H9 (cell line): ENCODE measurements at regions not wholly inside any gene's neighbourhood (a gene's known extent, or its start where the extent isn't known, plus 50 kb on each side); places are given as distances from the start of the nearest gene placed in this dataset.

Source experiments
- DNase-seq: peaks from one replicate; pipeline ENCODE4 v3.0.0-alpha.2; 2017
- H2AFZ ChIP-seq: one replicate; pipeline ENCODE4 v1.6.1; 2013; ENCODE audit warnings: mild to moderate bottlenecking, low read length, control low read depth, moderate library complexity
- H2AK5ac ChIP-seq: 2 replicates; pipeline ENCODE4 v1.6.1; 2013; ENCODE audit warnings: low read length, control low read depth, mixed read lengths; ENCODE audit not compliant: insufficient read length
- H2BK120ac ChIP-seq: one replicate; pipeline ENCODE4 v1.6.1; 2013; ENCODE audit warnings: low read depth, mild to moderate bottlenecking, low read length, control low read depth, inconsistent platforms; ENCODE audit not compliant: poor library complexity, severe bottlenecking
- H2BK12ac ChIP-seq: 2 replicates; pipeline ENCODE4 v1.6.1; 2013; ENCODE audit warnings: low read length, control low read depth, mixed read lengths, low read depth; ENCODE audit not compliant: insufficient read length
- H2BK15ac ChIP-seq: 2 replicates; pipeline ENCODE4 v1.6.1; 2013; ENCODE audit warnings: low read depth, low read length, control low read depth
- H2BK20ac ChIP-seq: one replicate; pipeline ENCODE4 v1.6.1; 2013; ENCODE audit warnings: low read depth, mild to moderate bottlenecking, low read length, control low read depth, inconsistent platforms; ENCODE audit not compliant: poor library complexity, severe bottlenecking
- H2BK5ac ChIP-seq: 2 replicates; pipeline ENCODE4 v1.6.1; 2013; ENCODE audit warnings: low read length, control low read depth, mixed read lengths; ENCODE audit not compliant: insufficient read length
- H3K14ac ChIP-seq: 2 replicates; pipeline ENCODE4 v1.6.1; 2013; ENCODE audit warnings: low read length, control low read depth; ENCODE audit not compliant: insufficient read depth
- H3K18ac ChIP-seq: 2 replicates; pipeline ENCODE4 v1.6.1; 2013; ENCODE audit warnings: low read depth, mild to moderate bottlenecking, mixed read lengths, low read length, control low read depth; ENCODE audit not compliant: insufficient read length
- H3K23ac ChIP-seq: 2 replicates; pipeline ENCODE4 v1.6.1; 2013; ENCODE audit warnings: low read length, control low read depth, mixed read lengths, low read depth; ENCODE audit not compliant: insufficient read length
- H3K23me2 ChIP-seq: 2 replicates; pipeline ENCODE4 v1.6.1; 2013; ENCODE audit warnings: low read depth, mild to moderate bottlenecking, mixed read lengths, low read length, control low read depth; ENCODE audit not compliant: insufficient read length, poor library complexity, severe bottlenecking
- H3K27ac ChIP-seq: 2 replicates; pipeline ENCODE4 v1.5.1; 2013; ENCODE audit warnings: low read length, control low read depth, mixed read lengths, low read depth; ENCODE audit not compliant: insufficient read length
- H3K27me3 ChIP-seq: 2 replicates; pipeline ENCODE4 v1.6.1; 2013; ENCODE audit warnings: low read length, control low read depth, inconsistent platforms; ENCODE audit not compliant: insufficient read depth
- H3K4ac ChIP-seq: 2 replicates; pipeline ENCODE4 v1.6.1; 2013; ENCODE audit warnings: low read depth, mild to moderate bottlenecking, control low read depth, inconsistent platforms, low read length, moderate library complexity
- H3K4me1 ChIP-seq: 2 replicates; pipeline ENCODE4 v1.6.1; 2013; ENCODE audit warnings: low read length, control low read depth, inconsistent platforms; ENCODE audit not compliant: insufficient read depth
- H3K4me2 ChIP-seq: 2 replicates; pipeline ENCODE4 v1.6.1; 2013; ENCODE audit warnings: low read length, control low read depth, mixed read lengths; ENCODE audit not compliant: insufficient read length, insufficient read depth
- H3K56ac ChIP-seq: 2 replicates; pipeline ENCODE4 v1.6.1; 2013; ENCODE audit warnings: low read depth, mild to moderate bottlenecking, mixed read lengths, low read length, control low read depth; ENCODE audit not compliant: insufficient read length
- H3K79me1 ChIP-seq: 2 replicates; pipeline ENCODE4 v1.6.1; 2013; ENCODE audit warnings: low read depth, mild to moderate bottlenecking, moderate library complexity, low read length, control low read depth, inconsistent platforms; ENCODE audit not compliant: insufficient read depth, poor library complexity, severe bottlenecking
- H3K79me2 ChIP-seq: 2 replicates; pipeline ENCODE4 v1.6.1; 2013; ENCODE audit warnings: low read length, control low read depth, inconsistent platforms; ENCODE audit not compliant: insufficient read depth
- H3K9ac ChIP-seq: 2 replicates; pipeline ENCODE4 v1.6.1; 2013; ENCODE audit warnings: low read length, control low read depth, mixed read lengths; ENCODE audit not compliant: insufficient read length; ENCODE audit errors: extremely low read depth
- H3K9me3 ChIP-seq: one replicate; pipeline ENCODE4 v1.6.1; 2013; ENCODE audit warnings: low read depth, low read length, inconsistent platforms; ENCODE audit not compliant: control insufficient read depth
- H3T11ph ChIP-seq: one replicate; pipeline ENCODE4 v1.6.1; 2013; ENCODE audit warnings: mild to moderate bottlenecking, low read length, control low read depth, inconsistent platforms
- H4K20me1 ChIP-seq: one replicate; pipeline ENCODE4 v1.6.1; 2013; ENCODE audit not compliant: control insufficient read depth, insufficient read length, insufficient read depth
- H4K5ac ChIP-seq: 2 replicates; pipeline ENCODE4 v1.6.1; 2013; ENCODE audit warnings: low read depth, mild to moderate bottlenecking, mixed read lengths, low read length, control low read depth; ENCODE audit not compliant: insufficient read length
- H4K8ac ChIP-seq: replicated peaks from 2 replicates; pipeline ENCODE4 v1.6.1; 2013; ENCODE audit warnings: low read length, control low read depth, mixed read lengths, low read depth; ENCODE audit not compliant: insufficient read length
- H4K91ac ChIP-seq: 2 replicates; pipeline ENCODE4 v1.6.1; 2013; ENCODE audit warnings: low read depth, mild to moderate bottlenecking, moderate library complexity, mixed read lengths, low read length, control low read depth; ENCODE audit not compliant: insufficient read length
- H3K27ac Mint-ChIP-seq, 3 experiments: 2 replicates in 2 of 3; 3 replicates in 1 of 3; pipeline ENCODE4 v1.8.0; 2020 to 2021; ENCODE audit warnings: mixed read lengths in 3 of 3, mild to moderate bottlenecking in 1 of 3, moderate library complexity in 1 of 3
- H3K27me3 Mint-ChIP-seq: 2 replicates; pipeline ENCODE4 v1.8.0; 2021; ENCODE audit warnings: low read depth, mild to moderate bottlenecking, moderate library complexity, mixed read lengths
- H3K36me3 Mint-ChIP-seq, 3 experiments: 2 replicates in 2 of 3; 3 replicates in 1 of 3; pipeline ENCODE4 v1.8.0; 2020 to 2021; ENCODE audit warnings: low read depth in 3 of 3, mixed read lengths in 3 of 3; ENCODE audit not compliant: insufficient read depth in 1 of 3
- H3K4me1 Mint-ChIP-seq, 2 experiments: 2 replicates each; pipeline ENCODE4 v1.8.0; 2020; ENCODE audit warnings: mixed read lengths in 2 of 2
- H3K4me3 Mint-ChIP-seq, 2 experiments: 2 replicates in 1 of 2; 3 replicates in 1 of 2; pipeline ENCODE4 v1.8.0; 2020 to 2021; ENCODE audit warnings: mild to moderate bottlenecking in 2 of 2, mixed read lengths in 2 of 2, moderate library complexity in 1 of 2
- H3K9me3 Mint-ChIP-seq, 2 experiments: 2 replicates in 1 of 2; 3 replicates in 1 of 2; pipeline ENCODE4 v1.8.0; 2020; ENCODE audit warnings: mild to moderate bottlenecking in 2 of 2, mixed read lengths in 2 of 2, moderate library complexity in 1 of 2
- CTCF ChIP-seq: fragments of 200-600 bp; sonication (generic); conservative IDR thresholded peaks from 3 replicates; pipeline ENCODE4 v1.8.0; 2021; ENCODE audit warnings: antibody characterized with exemption, mild to moderate bottlenecking

- no peak overlapping the region for H3K23ac ChIP-seq
- H3K79me2 ChIP-seq: no peaks in the 10 kb centered on the region
- no peak overlapping the region for H3K4ac ChIP-seq
- no peak overlapping the region for H4K5ac ChIP-seq
- Mint-ChIP-seq H3K4me1 (peaks cover 0 to 10% of the 10 kb centered on the region in 2 experiments; a peak in 1 of 4 replicates), H3K9me3 (no peaks in the 10 kb centered on the region), H3K4me3 (no peak overlapping the region), H3K27me3 (no peaks in the 10 kb centered on the region; the same call in 1 of the 2 replicates), H3K27ac (no peak overlapping the region), H3K36me3 (no peaks in the 10 kb centered on the region)
- no peak overlapping the region for H2BK120ac ChIP-seq
- no peaks in the 10 kb centered on the region for H3K27me3 ChIP-seq
- no peak overlapping the region for H2BK20ac ChIP-seq
- H3K18ac ChIP-seq: no peak overlapping the region
- H4K8ac ChIP-seq: no peak overlapping the region
- no peaks in the 10 kb centered on the region for H4K20me1 ChIP-seq
- H2BK5ac ChIP-seq: no peak overlapping the region
- no peak overlapping the region for H2BK12ac ChIP-seq
- no peak overlapping the region for H3T11ph ChIP-seq
- no peak overlapping the region for H2AFZ ChIP-seq
- H3K23me2 ChIP-seq: no peaks in the 10 kb centered on the region
- no peaks in the 10 kb centered on the region for H3K4me1 ChIP-seq
- H3K9me3 ChIP-seq: no peaks in the 10 kb centered on the region
- no peaks in the 10 kb centered on the region for H3K79me1 ChIP-seq
- no peak overlapping the region for H3K56ac ChIP-seq
- no peak for TF ChIP-seq CTCF
- no peak overlapping the region for H2BK15ac ChIP-seq
- no peak overlapping the region for H3K4me2 ChIP-seq
- H2AK5ac ChIP-seq: no peak overlapping the region
- DNase-seq: no peak
- H4K91ac ChIP-seq: no peak overlapping the region
- no peak overlapping the region for H3K27ac ChIP-seq
- no peak overlapping the region for H3K14ac ChIP-seq
- no peak overlapping the region for H3K9ac ChIP-seq
Observed at GRCh38 chr20:39631557-39631956, 669.4 kb downstream of the DHX35 start.
